HG03469 (cell line): ENCODE measurements at regions not wholly inside any gene's neighbourhood (a gene's known extent, or its start where the extent isn't known, plus 50 kb on each side); places are given as distances from the start of the nearest gene placed in this dataset.

Experiments
- ATAC-seq: cut with Tn5 transposase; IDR thresholded peaks from one replicate; pipeline ENCODE4 v1.9.1; 2021; ENCODE audit warnings: mild to moderate bottlenecking, moderate library complexity, moderate number of reproducible peaks; ENCODE audit not compliant: unreplicated experiment

DNA sequence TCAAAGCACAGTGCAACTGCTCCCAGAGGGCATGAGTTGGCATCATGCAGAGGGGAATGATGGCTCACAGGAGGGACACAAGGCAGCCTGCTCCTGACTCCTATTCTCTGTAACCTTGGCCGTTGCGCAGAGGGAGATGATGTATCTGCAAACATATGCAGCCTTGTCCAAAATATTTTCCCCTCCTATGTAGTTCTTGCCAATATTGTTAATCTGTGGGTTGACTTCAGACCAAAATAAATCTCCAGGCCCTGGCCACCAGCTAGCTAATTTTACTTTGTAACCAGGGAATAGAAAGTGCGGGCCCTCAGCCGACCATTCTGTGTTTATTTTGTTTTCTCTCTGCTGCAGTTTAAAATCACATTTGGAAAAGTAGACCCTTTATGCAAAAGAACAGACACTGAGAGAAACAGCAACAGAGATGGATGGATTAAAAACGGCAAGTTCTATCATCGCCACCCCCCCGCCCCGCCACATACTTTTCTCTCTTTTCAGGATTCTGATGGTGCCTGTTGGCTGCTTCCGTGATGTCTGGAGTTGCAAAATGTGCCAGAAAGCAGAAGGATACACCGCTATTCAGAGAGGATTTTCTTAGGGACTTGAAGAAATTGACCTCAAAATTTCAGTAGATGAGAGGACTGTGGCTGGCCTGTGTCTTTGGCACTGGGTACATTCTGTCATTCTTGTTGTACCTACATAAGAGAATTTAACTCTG lies 185.3 kb upstream of the BCOR start:
- no peak for ATAC-seq

- no peak for ATAC-seq
Measured at GRCh38 chrX:40282348-40282747, 184.6 kb upstream of the BCOR start.

DNA sequence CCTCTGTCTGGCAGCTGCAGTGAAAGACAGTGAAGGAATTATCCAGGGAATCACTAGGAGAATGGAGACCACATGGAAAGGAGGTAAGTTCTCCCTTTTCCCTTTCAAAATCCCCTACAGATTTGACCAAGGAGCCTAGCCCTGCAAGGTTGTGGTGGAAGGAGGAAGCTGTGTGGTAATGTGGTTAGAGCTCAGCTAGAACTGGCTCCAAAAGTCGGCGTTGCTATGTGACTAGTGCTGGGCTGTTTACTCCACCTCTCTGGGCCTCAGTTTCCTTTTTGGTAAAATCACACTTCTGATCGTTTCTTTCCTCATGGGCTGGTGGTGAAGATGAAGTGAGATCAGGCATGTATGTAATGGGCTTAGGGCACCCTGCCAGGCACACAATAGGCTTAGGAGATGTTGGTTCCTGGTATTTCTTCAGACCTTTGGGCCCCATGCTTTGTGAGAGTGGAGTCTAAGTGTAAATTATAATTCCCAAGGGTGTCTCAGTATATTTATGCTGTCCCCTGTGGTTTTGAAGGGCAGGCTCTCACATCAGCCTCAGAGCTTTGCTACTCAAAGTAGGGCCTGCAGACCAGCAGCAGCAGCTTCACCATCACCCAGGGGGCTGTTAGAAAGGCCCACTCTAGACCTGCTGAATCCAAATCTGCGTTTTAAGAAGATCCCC lies 183.7 kb upstream of the BCOR start:
- no peak for ATAC-seq

- ATAC-seq: no peak
Measured at GRCh38 chrX:40279762-40280161, 182.0 kb upstream of the BCOR start.

GRCh38 chrX:40279091-40279430 lies 181.3 kb upstream of the BCOR start:
- ATAC-seq: no peak

DNA sequence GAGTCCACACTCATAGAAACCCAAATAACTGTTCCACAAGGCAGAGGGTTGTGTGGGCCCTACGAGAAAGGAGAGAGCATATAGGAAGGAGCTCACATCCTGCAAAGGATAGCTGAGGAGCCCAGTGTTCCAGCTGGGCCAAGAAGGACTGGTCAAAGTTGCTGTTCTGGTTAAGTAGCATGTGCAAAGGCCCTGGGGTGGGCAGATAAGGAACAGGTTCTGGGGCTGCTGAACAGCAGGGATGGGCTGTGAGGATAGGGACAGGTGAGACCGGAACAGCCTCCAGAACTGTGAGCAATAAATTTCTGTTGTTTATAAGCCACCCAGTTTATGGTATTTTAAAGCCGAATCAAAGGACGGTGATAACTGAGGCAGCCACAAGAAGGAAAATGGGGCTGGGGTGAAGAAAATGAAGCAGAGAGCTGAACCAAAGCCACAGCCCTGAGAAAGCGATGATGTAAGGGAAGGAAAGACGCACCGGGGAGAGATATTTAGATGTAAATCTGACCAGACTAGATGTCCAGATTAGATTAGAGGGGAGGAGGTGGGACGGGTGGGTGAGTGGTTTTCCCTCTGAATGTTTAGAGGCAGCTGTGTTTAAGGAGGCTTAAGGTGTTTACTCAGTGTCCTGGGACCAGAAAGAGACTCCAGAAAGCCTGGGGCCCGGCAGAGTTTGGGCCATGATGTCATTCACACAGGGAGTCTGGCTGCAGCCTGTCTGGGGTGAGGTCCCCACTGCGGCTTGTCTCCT lies 180.8 kb upstream of the BCOR start:
- no peak for ATAC-seq

- ATAC-seq: no peak
Measured at GRCh38 chrX:40277672-40278071, 179.9 kb upstream of the BCOR start.

GRCh38 chrX:40273356-40274050 lies 175.7 kb upstream of the BCOR start:
- ATAC-seq: no peak

DNA sequence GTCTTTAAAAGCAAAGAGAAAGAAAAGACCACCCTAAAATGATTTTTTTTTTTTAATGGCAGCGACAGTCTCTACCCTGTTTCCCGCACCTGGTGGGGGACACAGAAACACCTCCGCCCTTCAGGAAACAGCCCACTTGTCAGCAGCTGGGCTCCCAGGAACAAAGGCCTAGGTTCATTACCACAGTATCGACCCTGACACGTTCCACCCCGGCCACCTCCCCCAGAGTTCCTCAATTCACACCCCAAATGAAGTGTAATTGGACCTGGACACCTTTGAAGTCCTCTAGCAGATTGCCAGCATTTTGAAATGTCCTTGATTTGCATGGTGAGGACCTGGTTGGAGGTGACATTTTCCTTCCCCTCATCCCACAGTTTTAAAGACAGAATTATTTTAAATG lies 175.0 kb upstream of the BCOR start:
- ATAC-seq: no peak

GRCh38 chrX:40272141-40272540 lies 174.4 kb upstream of the BCOR start:
- ATAC-seq: no peak

DNA sequence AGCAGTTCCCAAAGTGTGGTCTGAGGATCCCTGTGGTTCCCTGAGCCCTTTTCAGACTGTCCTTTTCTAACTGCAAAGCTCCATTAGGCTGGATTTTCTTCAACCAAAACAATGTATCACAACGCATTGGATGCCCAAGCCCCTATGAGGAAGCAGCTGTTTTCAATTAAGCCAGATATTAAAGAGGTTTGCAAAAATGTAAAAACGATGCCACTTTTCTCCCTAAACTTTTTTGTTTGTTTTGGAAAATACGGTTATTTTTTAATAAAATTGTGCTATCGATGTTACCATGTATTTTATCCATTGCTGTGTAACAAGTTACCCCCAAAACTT lies 170.4 kb upstream of the BCOR start:
- ATAC-seq: no peak

DNA sequence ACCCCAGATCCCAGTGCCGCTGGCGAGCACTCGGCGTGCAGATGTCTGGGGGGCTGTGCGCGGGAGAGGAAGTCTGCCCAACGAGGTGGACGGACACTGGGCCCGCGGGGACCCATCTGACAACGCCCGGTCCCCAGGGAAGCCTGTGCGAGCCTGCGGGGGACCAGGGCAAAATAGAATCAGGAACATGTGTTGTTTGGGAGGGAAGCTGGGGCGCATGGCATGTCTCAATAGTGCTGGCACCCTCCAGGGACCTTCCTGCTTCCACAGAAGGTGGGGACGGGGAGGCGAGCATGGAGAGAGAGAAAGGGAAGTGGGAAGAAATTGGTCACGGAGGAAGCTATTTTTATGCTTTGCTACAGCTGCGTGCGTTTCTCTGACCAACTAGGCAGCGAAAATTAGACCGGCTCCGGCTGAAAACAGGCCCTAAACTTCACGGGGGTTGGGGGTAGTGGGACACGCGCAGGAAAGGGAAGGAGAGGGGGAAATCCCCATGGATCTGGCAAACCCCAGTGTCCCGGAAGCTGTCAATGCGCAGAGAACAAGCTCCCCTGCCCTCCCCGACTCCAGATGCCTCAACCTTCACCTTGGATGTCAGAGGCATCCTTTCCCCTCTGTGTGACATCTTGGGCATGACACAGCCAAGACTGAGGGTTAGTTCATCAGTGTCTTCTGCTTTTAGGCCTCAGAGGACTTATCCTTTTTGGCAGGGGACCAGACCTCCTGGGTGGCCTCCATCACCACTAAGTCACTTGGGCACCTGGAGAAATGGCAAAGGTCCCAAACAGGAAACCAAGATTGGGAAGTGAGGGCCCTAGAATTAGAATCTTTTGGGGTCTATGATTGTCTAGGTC lies 169.8 kb upstream of the BCOR start:
- ATAC-seq: no peak

GRCh38 chrX:40266490-40267333 lies 169.0 kb upstream of the BCOR start:
- no peak for ATAC-seq

- no peak for ATAC-seq
Measured at GRCh38 chrX:40265936-40266335, 168.2 kb upstream of the BCOR start.

GRCh38 chrX:40263014-40263560 lies 165.3 kb upstream of the BCOR start:
- no peak for ATAC-seq

DNA sequence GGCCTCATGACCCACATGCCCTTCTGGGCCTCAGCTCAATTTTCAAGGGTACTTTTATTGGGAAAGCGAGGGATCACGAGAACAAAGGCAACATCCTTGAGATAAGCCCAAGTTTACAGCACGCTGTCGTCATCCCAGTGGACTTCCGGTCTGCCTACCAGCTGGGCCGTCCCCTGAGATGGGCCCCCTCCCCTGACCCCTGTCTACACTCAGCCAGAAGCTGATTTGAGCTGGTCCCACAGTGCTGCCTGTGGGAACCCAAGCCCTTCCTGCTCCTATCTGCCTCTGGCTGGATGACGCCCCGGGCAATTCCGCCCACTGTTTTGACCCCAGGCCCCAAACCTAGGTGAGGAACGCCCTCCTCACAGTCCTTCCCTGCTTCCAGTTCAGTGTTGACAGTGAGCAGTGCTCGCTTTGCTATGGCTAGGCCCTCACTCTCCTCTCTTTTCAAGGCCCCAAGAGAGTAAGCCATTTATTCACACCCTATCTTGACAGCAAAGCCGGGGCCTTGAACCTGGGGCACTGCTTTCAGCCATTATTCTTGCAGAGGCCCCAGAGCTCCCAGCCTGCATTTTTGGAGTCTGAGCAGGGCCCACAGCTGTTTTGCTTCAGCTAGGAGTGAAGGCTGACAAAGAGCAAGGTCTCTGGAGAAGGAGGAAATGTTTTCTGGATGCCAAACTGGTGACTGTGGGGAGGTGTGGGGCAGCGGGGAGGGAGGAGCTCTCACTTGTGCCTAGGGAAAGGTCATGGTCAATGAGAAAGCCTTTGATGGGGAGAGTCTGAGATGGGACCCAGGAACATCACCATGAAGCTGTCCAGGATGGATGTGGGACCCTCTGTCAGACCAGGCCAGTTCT lies 164.6 kb upstream of the BCOR start:
- ATAC-seq: no peak

GRCh38 chrX:40261833-40262156 lies 164.0 kb upstream of the BCOR start:
- ATAC-seq: no peak

GRCh38 chrX:40260146-40260747 lies 162.5 kb upstream of the BCOR start:
- ATAC-seq: no peak
